B cell (primary cell): ENCODE measurements at regions not wholly inside any gene's neighbourhood (a gene's known extent, or its start where the extent isn't known, plus 50 kb on each side); places are given as distances from the start of the nearest gene placed in this dataset.

Source experiments
- ATAC-seq: fragments of 200-7000 bp; cut with Tn5 transposase; one replicate; pipeline ENCODE4 v1.10.0; 2021; ENCODE audit warnings: low read depth, mild to moderate bottlenecking, moderate number of reproducible peaks, moderate library complexity
- CTCF ChIA-PET: fragments of 350-600 bp; sonication (Branson Sonifier 250); formaldehyde crosslinking; loops from one replicate; lab custom pipeline; 2021; ENCODE audit warnings: antibody characterized with exemption, inconsistent platforms; lab: Charles Lee
- POLR2A ChIA-PET: fragments of 350-600 bp; sonication (Branson Sonifier 250); formaldehyde crosslinking; loops from one replicate; lab custom pipeline; 2021; ENCODE audit warnings: antibody characterized with exemption; lab: Charles Lee
- DNase-seq: peaks from one replicate; pipeline ENCODE4 v3.0.0; 2013
- H2AFZ ChIP-seq: 2 replicates; pipeline ENCODE4 v1.6.1; 2012; ENCODE audit warnings: mild to moderate bottlenecking, low read depth, low read length; ENCODE audit not compliant: insufficient read depth, poor library complexity, severe bottlenecking
- H3K27ac ChIP-seq, 2 donors: 1 replicate in 1 of 2; 2 replicates in 1 of 2; pipeline ENCODE4 v1.5.1; 2012 to 2013; ENCODE audit warnings: low read length in 2 of 2, mild to moderate bottlenecking in 2 of 2, moderate library complexity in 1 of 2
- H3K27me3 ChIP-seq, 4 experiments: fragments of 200-600 bp in 1 of 4; sonication (generic) in 1 of 4; replicated peaks in 1 of 4; 1 replicate in 2 of 4; 2 replicates in 2 of 4; pipeline versions ENCODE4 v1.6.1 to v1.7.0; 2013 to 2016; ENCODE audit warnings: low read length in 3 of 4, mild to moderate bottlenecking in 2 of 4, mixed read lengths in 1 of 4, moderate library complexity in 1 of 4; ENCODE audit not compliant: insufficient read depth in 4 of 4, control insufficient read depth in 3 of 4; ENCODE audit errors: control extremely low read depth in 1 of 4
- H3K36me3 ChIP-seq, 2 experiments: replicated peaks in 1 of 2; 1 replicate in 1 of 2; 2 replicates in 1 of 2; pipeline versions ENCODE4 v1.6.1 to v1.7.1; 2013; ENCODE audit warnings: low read length in 1 of 2; ENCODE audit not compliant: insufficient read depth in 2 of 2, control insufficient read depth in 1 of 2; ENCODE audit errors: control extremely low read depth in 1 of 2, extremely low read depth in 1 of 2
- H3K4me1 ChIP-seq, 2 donors: fragments of 200-600 bp in 1 of 2; sonication (generic) in 1 of 2; 1 replicate in 1 of 2; 2 replicates in 1 of 2; pipeline versions ENCODE4 v1.5.1 to v1.6.1; 2013 to 2017; ENCODE audit warnings: low read length in 2 of 2; ENCODE audit not compliant: control insufficient read depth in 2 of 2, insufficient read depth in 2 of 2
- H3K4me2 ChIP-seq: replicated peaks from 2 replicates; pipeline ENCODE3; 2012; ENCODE audit warnings: mild to moderate bottlenecking, low read depth, low read length; ENCODE audit not compliant: poor library complexity, severe bottlenecking
- H3K4me3 ChIP-seq, 5 experiments: fragments of 200-600 bp in 1 of 5; sonication (generic) in 1 of 5; 1 replicate in 3 of 5; 2 replicates in 2 of 5; pipeline versions ENCODE4 v1.5.1 to v1.7.0; 2011 to 2016; ENCODE audit warnings: low read length in 4 of 5, mild to moderate bottlenecking in 4 of 5, low read depth in 2 of 5, control low read depth in 1 of 5, moderate library complexity in 1 of 5; ENCODE audit not compliant: insufficient read depth in 1 of 5; ENCODE audit errors: control extremely low read depth in 1 of 5, extremely low read depth in 1 of 5
- H3K79me2 ChIP-seq: fragments of 200-600 bp; sonication (generic); one replicate; pipeline ENCODE4 v1.6.0; 2016; ENCODE audit warnings: low read length; ENCODE audit not compliant: control insufficient read depth, insufficient read depth
- H3K9ac ChIP-seq: fragments of 200-600 bp; sonication (generic); 2 replicates; pipeline ENCODE4 v1.6.1; 2017; ENCODE audit warnings: mild to moderate bottlenecking, low read length, moderate library complexity
- H3K9me3 ChIP-seq, 3 donors: one replicate each; pipeline versions ENCODE4 v1.6.1 to v1.7.1; 2013; ENCODE audit warnings: low read length in 2 of 3; ENCODE audit not compliant: control insufficient read depth in 2 of 3, insufficient read depth in 1 of 3; ENCODE audit errors: control extremely low read depth in 1 of 3
- H4K20me1 ChIP-seq: 2 replicates; pipeline ENCODE4 v1.6.0; 2012; ENCODE audit warnings: mild to moderate bottlenecking, low read length; ENCODE audit not compliant: insufficient read depth, control insufficient read depth, poor library complexity, severe bottlenecking
- H3K27ac Mint-ChIP-seq: one replicate; pipeline ENCODE4 v1.8.0; 2021; ENCODE audit warnings: mixed read lengths
- H3K27me3 Mint-ChIP-seq: one replicate; pipeline ENCODE4 v1.8.0; 2021; ENCODE audit warnings: mixed read lengths
- H3K4me1 Mint-ChIP-seq: one replicate; pipeline ENCODE4 v1.8.0; 2021; ENCODE audit warnings: mixed read lengths
- H3K4me3 Mint-ChIP-seq: one replicate; pipeline ENCODE4 v1.8.0; 2021; ENCODE audit warnings: mixed read lengths
- H3K9me3 Mint-ChIP-seq: one replicate; pipeline ENCODE4 v1.8.0; 2022; ENCODE audit warnings: mixed read lengths; ENCODE audit not compliant: insufficient read depth
- CTCF ChIP-seq: fragments of 200-600 bp; IDR thresholded peaks from one replicate; pipeline ENCODE4 v1.8.0; 2022; ENCODE audit warnings: antibody characterized with exemption, mild to moderate bottlenecking
- EZH2 ChIP-seq: IDR thresholded peaks from 2 replicates; pipeline ENCODE4 v1.6.1; 2012; ENCODE audit warnings: borderline replicate concordance, low read depth, mild to moderate bottlenecking, moderate library complexity, low read length; ENCODE audit not compliant: insufficient read depth, poor library complexity, severe bottlenecking
- WGBS: methylation state at CpG from one replicate; pipeline ENCODE4 v1.1.5; 2013; ENCODE audit warnings: missing lambda C conversion rate; ENCODE audit not compliant: insufficient coverage; 5-methylcytosine and 5-hydroxymethylcytosine counted together
- intact Hi-C: fragments of 100-400 bp; cut with micrococcal nuclease; formaldehyde crosslinking; loops from one replicate; pipeline ENCODE4 v1.10.0; 2022

GRCh38 chr3:83971666-83972065 lies 987.1 kb upstream of the CADM2 start:
- no peak overlapping the region for H3K4me3 Mint-ChIP-seq
- Histone ChIP-seq H3K9ac (no peak overlapping the region), H2AFZ (no peak overlapping the region), H3K36me3 (no peaks in the 10 kb centered on the region), H3K4me3 (no peak overlapping the region), H3K79me2 (no peaks in the 10 kb centered on the region), H3K27me3 (no peaks in the 10 kb centered on the region), H3K4me1 (no peaks in the 10 kb centered on the region), H4K20me1 (no peaks in the 10 kb centered on the region), H3K27ac (no peak overlapping the region), H3K4me2 (no peak overlapping the region), H3K9me3 (peaks cover 0 to 4% (median 0%) of the 10 kb centered on the region in 3 donors)
- no peak for TF ChIP-seq EZH2
- no peak for TF ChIP-seq CTCF
- intact Hi-C loops: no loop called here
- no peaks in the 10 kb centered on the region for H3K27me3 Mint-ChIP-seq
- ChIA-PET POLR2A (no interaction called here), CTCF (no interaction called here)
- ATAC-seq (no peak), DNase-seq (no peak)
- no peak overlapping the region for H3K27ac Mint-ChIP-seq
- H3K4me1 Mint-ChIP-seq: no peaks in the 10 kb centered on the region
- WGBS: no CpG with 5 or more reads among the region's 1 CpG
- peaks cover 3% of the 10 kb centered on the region for H3K9me3 Mint-ChIP-seq

- Histone ChIP-seq H3K27ac (no peak overlapping the region), H3K36me3 (no peaks in the 10 kb centered on the region), H4K20me1 (no peaks in the 10 kb centered on the region), H3K4me1 (no peaks in the 10 kb centered on the region), H2AFZ (no peak overlapping the region), H3K9ac (no peak overlapping the region), H3K79me2 (no peaks in the 10 kb centered on the region), H3K4me3 (no peak overlapping the region), H3K4me2 (no peak overlapping the region), H3K9me3 (peaks cover 0 to under 1% (median 0%) of the 10 kb centered on the region in 3 donors), H3K27me3 (no peaks in the 10 kb centered on the region)
- Mint-ChIP-seq H3K9me3 (peaks cover 6% of the 10 kb centered on the region), H3K27ac (no peak overlapping the region), H3K4me1 (no peaks in the 10 kb centered on the region), H3K4me3 (no peak overlapping the region), H3K27me3 (no peaks in the 10 kb centered on the region)
- no peak for ATAC-seq
- CTCF ChIA-PET: no interaction called here
- POLR2A ChIA-PET: no interaction called here
- no peak for DNase-seq
- WGBS: no CpG with 5 or more reads among the region's 1 CpG
- intact Hi-C loops: no loop called here
- TF ChIP-seq CTCF (no peak), EZH2 (no peak)
Measured at GRCh38 chr3:84008623-84009022, 950.2 kb upstream of the CADM2 start.
